HG03439 (cell line): ENCODE measurements at regions not wholly inside any gene's neighbourhood (a gene's known extent, or its start where the extent isn't known, plus 50 kb on each side); places are given as distances from the start of the nearest gene placed in this dataset.
"Not testable (repeated sequence)": the region's sequence is repeated elsewhere in the genome, so short reads cannot be mapped to it uniquely, and the experiment has no call there.

Source experiments
- ATAC-seq: cut with Tn5 transposase; IDR thresholded peaks from one replicate; pipeline ENCODE4 v1.9.1; 2021; ENCODE audit warnings: mild to moderate bottlenecking, moderate library complexity; ENCODE audit not compliant: unreplicated experiment

- no peak for ATAC-seq
These were observed 668.7 kb upstream of the EPHA5 start for GRCh38 chr4:66339007-66339406.

DNA sequence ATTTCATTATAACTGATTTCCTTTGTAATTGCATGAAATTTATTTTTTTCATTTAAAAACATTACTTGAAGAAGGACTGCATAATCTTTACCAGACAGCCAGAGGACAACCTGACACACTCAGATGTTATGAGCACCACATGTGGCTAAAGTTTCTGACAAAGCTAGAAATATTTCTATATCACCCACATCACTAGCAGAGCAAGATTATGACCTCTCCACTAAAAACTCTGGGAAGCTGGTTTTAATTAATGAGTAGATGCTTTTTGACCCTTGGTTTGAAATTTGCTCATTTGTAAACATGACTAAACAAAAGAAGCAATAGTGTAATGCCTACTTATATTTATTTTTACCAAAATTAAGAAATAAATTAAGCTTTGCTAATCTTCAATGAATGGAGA, 661.5 kb upstream of the EPHA5 start:
- ATAC-seq, result no peak

GRCh38 chr4:66330125-66330524, 659.8 kb upstream of the EPHA5 start:
- no peak for ATAC-seq

- no peak for ATAC-seq
These were observed 658.7 kb upstream of the EPHA5 start for GRCh38 chr4:66328803-66329574.

DNA sequence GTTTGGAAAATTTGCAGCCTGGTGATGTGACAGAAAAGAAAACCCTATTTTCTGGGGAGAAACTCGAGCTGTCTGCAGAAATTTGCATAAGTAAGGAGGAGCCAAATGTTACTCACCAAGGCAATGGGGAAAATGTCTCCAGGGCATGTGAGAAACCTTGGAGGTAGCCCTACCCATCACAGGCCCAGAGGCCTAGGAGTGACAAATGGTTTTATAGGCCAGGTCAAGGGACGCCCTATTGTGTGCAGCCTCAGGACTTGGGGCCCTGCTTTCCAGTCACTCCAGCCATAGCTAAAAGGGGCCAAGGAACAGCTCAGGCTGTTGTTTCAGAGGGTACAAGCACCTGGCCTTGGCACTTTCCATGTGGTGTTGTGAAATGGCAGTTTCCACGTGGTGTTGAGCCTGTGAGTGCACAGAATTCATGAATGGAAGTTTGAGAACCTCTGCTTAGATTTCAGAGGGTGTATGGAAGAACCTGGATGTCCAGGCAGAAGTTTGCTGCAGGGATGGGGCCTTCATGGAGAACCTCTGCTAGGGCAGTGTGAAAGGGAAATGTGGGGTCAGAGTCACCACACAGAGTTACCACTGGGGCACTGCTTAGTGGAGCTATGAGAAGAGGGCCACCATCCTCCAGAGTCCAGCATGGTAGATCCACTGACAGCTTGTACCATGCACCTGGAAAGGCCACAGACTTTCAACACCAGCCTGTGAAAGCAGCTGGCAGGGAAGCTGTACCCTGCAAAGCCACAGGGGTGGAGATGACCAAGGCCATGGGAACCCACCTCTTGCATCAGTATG, 637.6 kb upstream of the EPHA5 start:
- ATAC-seq, result no peak

DNA sequence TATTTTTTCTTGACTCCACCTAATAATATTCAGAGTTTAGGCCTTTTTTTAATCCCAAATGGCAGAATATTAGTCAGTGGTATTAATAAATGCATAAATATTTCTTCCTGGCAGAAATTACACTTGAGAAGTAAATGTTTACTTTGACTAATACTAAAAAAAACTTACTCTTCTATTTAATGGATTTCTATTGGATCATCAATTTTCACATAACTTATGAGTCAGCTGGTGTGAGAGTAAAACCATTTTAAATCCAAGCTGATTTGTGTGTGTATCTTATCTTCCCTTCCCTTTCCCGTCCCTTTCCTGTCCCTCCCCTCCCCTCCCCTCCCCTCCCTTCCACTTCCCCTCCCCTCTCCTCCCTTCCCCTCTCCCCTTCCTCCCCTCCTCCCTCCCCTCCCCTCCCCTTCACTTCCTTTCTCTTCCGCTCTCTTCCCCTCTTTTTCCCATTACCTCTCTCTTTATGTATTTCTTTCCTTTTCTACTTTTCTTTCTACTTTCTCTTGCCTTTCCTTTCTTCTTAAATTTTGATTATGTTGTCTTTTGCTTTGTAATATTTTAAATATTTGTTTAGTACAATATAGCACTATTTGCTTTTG, 630.1 kb upstream of the EPHA5 start:
- ATAC-seq, result no peak

- ATAC-seq, result no peak
These were observed 628.3 kb upstream of the EPHA5 start for GRCh38 chr4:66298569-66298968.

GRCh38 chr4:66297703-66298102, 627.4 kb upstream of the EPHA5 start:
- no peak for ATAC-seq

DNA sequence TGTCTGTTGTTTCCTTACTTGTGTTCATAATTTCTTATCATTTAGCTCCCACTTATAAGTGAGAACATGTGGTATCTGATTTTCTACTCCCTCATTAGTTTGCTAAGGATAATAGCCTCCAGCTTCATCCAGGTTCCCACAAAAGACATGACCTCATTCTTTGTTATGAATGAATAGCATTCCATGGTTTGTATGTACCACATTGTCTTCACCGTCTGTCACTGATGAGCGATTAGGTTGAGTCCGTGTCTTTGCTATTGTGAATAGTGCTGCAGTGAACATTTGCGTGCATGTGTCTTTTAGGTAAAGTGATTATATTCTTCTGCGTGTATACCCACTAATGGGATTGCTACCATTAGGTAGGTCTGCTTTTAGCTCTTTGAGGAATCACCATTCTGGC, 624.3 kb upstream of the EPHA5 start:
- no peak for ATAC-seq

DNA sequence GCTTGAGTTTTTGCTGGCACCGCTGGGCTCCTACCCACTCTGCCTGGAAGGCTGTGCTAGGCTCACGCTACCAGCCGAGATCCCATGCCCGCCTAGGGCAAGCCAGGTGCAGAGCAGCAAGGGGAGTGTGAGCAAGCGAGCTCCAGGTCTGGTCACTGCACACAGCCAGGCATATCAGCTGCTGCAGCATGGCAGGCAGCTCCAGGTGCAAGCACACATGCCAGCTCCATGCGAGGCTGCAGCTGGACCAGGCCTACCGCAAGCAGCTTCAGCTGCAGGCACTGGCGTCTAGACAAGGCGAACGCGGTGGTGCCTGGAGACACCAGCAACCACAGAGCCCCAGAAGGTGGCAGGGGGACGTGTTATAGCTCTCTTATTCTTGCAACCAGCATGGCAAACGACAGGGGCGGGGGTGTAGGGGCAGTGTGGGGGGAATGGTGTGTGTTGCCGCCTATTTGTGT, 614.7 kb upstream of the EPHA5 start:
- no peak for ATAC-seq

DNA sequence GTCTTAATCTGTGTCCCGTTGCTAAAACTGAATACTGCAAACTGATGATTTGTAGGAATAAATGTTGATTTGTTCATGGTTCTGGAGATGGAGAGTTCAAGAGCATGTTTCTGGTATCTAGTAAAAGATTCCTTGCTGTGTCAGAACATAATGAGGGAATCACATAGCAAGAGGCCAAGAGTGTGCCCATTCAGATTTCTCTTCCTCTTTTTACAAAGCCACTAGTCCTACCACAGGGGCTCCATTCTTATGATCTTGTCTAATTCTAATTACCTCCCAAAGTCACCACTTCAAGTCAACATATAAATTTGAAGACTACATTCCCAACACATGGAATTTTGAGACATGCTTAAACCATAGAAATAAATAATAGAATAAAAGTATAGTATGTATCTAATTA, 608.8 kb upstream of the EPHA5 start:
- ATAC-seq, result no peak

- ATAC-seq, result no peak
These were observed 605.2 kb upstream of the EPHA5 start for GRCh38 chr4:66275411-66276038.

GRCh38 chr4:66273110-66273509, 602.8 kb upstream of the EPHA5 start:
- ATAC-seq, result no peak

- not testable (repeated sequence) for ATAC-seq
These were observed 600.1 kb upstream of the EPHA5 start for GRCh38 chr4:66270356-66270755.

- ATAC-seq, result not testable (repeated sequence)
These were observed 596.3 kb upstream of the EPHA5 start for GRCh38 chr4:66266554-66266953.

DNA sequence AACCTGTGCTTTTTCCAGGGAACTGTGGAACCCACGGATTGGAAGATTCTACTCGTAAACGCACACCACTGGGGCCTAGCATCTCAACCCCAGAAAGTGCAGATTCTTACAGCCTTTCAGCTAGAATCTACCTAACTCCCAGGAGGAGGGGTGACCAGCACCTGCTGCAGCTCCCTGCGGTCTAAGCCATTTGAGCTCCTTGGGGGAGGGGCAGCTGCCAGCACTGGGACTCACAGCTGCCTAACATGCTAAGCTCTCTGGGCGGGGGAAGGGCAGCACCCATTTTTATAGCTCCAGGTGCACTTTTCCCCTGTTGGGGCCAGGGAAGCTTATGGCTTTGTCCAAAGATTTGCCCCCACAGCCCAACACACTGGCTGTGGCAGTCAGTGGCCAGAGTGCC, 595.7 kb upstream of the EPHA5 start:
- no peak for ATAC-seq

DNA sequence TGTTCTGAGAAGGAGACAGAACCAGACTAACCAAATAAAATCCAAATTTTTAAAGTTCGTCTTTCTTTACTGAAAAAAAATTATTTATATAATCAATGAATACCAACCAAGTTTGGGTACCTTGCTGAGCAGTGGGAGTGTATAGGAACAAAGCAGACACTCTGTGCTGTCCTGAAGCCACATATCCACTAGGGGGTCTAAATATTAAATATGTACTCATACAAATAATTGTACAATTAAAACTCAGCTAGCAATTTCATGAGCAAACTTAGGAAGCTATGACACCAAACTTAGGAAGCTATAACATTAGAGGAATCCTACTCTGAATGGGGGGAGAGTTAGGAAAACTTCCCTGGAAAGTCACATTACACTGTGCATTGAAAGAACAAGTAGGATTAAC, 582.0 kb upstream of the EPHA5 start:
- no peak for ATAC-seq

DNA sequence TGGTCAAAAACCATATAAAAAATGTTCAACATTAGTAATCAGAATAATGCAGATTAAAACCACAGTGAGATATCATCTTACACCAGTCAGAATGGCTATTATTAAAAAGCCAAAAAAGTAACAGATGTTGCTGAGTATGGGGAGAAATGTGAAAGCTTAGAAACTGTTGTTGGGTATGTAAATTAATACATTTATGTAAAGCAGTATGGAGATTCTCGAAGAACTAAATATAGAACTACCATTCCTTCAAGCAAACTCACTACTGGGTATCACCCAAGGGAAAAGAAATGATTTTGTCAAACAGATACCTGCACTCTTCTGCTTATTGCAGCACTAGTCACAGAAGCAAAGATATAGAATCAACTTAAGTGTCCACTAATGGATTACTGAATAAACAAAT, 576.4 kb upstream of the EPHA5 start:
- ATAC-seq, result no peak

- ATAC-seq, result no peak
These were observed 565.6 kb upstream of the EPHA5 start for GRCh38 chr4:66235876-66236275.

GRCh38 chr4:66229885-66230284, 559.6 kb upstream of the EPHA5 start:
- no peak for ATAC-seq

DNA sequence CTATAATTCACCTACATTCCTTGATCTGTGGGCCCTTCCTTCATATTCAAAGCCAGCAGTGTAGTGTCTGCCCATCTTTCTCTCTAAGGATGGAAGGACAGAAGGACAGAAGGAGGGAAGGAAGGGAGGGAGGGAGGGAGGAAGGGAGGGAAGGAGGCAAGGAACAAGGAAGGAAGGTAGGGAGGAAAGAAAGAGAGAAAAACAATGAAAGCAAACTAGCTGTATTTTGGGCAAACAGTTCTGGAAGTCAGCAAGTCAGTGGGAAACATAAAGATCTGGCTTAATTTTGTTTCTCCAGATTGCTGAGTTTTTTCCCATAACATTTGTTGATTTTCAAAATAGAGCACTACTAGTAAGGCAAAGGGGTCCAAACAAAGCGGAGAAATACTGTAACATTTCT, 555.2 kb upstream of the EPHA5 start:
- ATAC-seq, result no peak
